Panc1 (cell line): ENCODE measurements at regions not wholly inside any gene's neighbourhood (a gene's known extent, or its start where the extent isn't known, plus 50 kb on each side); places are given as distances from the start of the nearest gene placed in this dataset.

Experiments used
- ATAC-seq: fragments of 200-7000 bp; cut with Tn5 transposase; 2 replicates; pipeline ENCODE4 v1.9.1; 2020; ENCODE audit warnings: mild to moderate bottlenecking, moderate library complexity
- BruUV-seq: library from RNA; stranded (reverse); fragments of 400-500 nt; replicated peaks from 2 replicates; lab custom pipeline; 2021; lab: Mats Ljungman, UMichigan
- CTCF ChIA-PET: fragments of 300-600 bp; sonication (Branson Sonifier 250); formaldehyde crosslinking; loops from one replicate; lab custom pipeline; 2022; ENCODE audit warnings: antibody characterized with exemption; lab: Charles Lee
- POLR2A ChIA-PET: fragments of 300-600 bp; sonication (Branson Sonifier 250); formaldehyde crosslinking; loops from one replicate; lab custom pipeline; 2022; ENCODE audit warnings: antibody characterized with exemption; lab: Charles Lee
- DNase-seq: peaks from one replicate; pipeline ENCODE4 v3.0.0-alpha.2; 2010; ENCODE audit warnings: low read depth, low spot score
- H3K27ac ChIP-seq: 2 replicates; pipeline ENCODE4 v1.5.1; 2011; ENCODE audit warnings: mild to moderate bottlenecking, low read length, inconsistent platforms
- H3K27me3 ChIP-seq: fragments of 200-500 bp; sonication (Bioruptor generic); 2 replicates; pipeline ENCODE4 v1.6.0; 2014; ENCODE audit warnings: low read length, inconsistent platforms; ENCODE audit not compliant: control insufficient read depth, insufficient read depth
- H3K36me3 ChIP-seq: fragments of 200-500 bp; sonication (Bioruptor generic); 2 replicates; pipeline ENCODE4 v1.5.1; 2014; ENCODE audit warnings: inconsistent platforms, mild to moderate bottlenecking, low read length, moderate library complexity; ENCODE audit not compliant: control insufficient read depth, insufficient read depth
- H3K4me1 ChIP-seq: 2 replicates; pipeline ENCODE4 v1.5.1; 2011; ENCODE audit warnings: inconsistent platforms, mild to moderate bottlenecking, low read length, moderate library complexity; ENCODE audit not compliant: control insufficient read depth, insufficient read depth
- H3K4me3 ChIP-seq, 2 experiments: 2 replicates each; pipeline ENCODE4 v1.5.1; 2011 to 2012; ENCODE audit warnings: low read depth in 2 of 2, low read length in 2 of 2, mild to moderate bottlenecking in 2 of 2, inconsistent platforms in 1 of 2, moderate library complexity in 1 of 2
- H3K9me3 ChIP-seq: fragments of 200-500 bp; sonication (Bioruptor generic); 2 replicates; pipeline ENCODE4 v1.5.1; 2014; ENCODE audit warnings: low read depth, mild to moderate bottlenecking, inconsistent platforms, low read length, moderate library complexity; ENCODE audit not compliant: control insufficient read depth, insufficient read depth
- CTCF ChIP-seq: fragments of 450-650 bp; IDR thresholded peaks from 2 replicates; pipeline ENCODE4 v1.5.1; 2017; ENCODE audit warnings: mild to moderate bottlenecking
- POLR2AphosphoS5 ChIP-seq: IDR thresholded peaks from 2 replicates; pipeline ENCODE4 v1.6.1; 2012; ENCODE audit warnings: mild to moderate bottlenecking, low read depth, low read length, moderate library complexity
- SIN3A ChIP-seq: IDR thresholded peaks from 2 replicates; pipeline ENCODE4 v1.6.1; 2012; ENCODE audit warnings: low read depth, mild to moderate bottlenecking, low read length, moderate library complexity, borderline replicate concordance; ENCODE audit not compliant: insufficient read depth
- TCF7L2 ChIP-seq: IDR thresholded peaks from 2 replicates; pipeline ENCODE4 v1.6.1; 2011; ENCODE audit warnings: mild to moderate bottlenecking, low read depth, low read length, inconsistent platforms
- in situ Hi-C: cut with HindIII; loops from 2 replicates; pipeline ENCODE4 v1.10.0; 2016; ENCODE audit warnings: low sequenced_read_pairs, low pct_unique_long_range_greater_than_20kb
- intact Hi-C: fragments of 100-400 bp; cut with micrococcal nuclease; formaldehyde crosslinking; loops from one replicate; pipeline ENCODE4 v1.10.0; 2022; ENCODE audit not compliant: unreplicated experiment
- TF ChIP-seq, protein P1 (sequence below), 2 experiments: IDR thresholded peaks; 2 replicates each; pipeline ENCODE4 v1.6.1; 2011 to 2012; ENCODE audit warnings: low read depth in 2 of 2, control low read depth in 1 of 2, low read length in 1 of 2, mild to moderate bottlenecking in 1 of 2, moderate library complexity in 1 of 2; ENCODE audit not compliant: insufficient read depth in 1 of 2

- no peaks in the 10 kb centered on the region for H3K4me1 ChIP-seq
- ChIA-PET CTCF (no interaction called here), POLR2A (no interaction called here)
- BruUV-seq = no TSS peak
- in situ Hi-C loops (no loop called here), intact Hi-C loops (no loop called here)
- H3K27ac ChIP-seq = no peak overlapping the region
- no peaks in the 10 kb centered on the region for H3K27me3 ChIP-seq
- ATAC-seq = no peak
- no peaks in the 10 kb centered on the region for H3K9me3 ChIP-seq
- no peak for DNase-seq
- H3K36me3 ChIP-seq = no peaks in the 10 kb centered on the region
- TF ChIP-seq CTCF (no peak), TCF7L2 (no peak), POLR2AphosphoS5 (no peak), SIN3A (no peak)
- TF ChIP-seq, protein P1, sequence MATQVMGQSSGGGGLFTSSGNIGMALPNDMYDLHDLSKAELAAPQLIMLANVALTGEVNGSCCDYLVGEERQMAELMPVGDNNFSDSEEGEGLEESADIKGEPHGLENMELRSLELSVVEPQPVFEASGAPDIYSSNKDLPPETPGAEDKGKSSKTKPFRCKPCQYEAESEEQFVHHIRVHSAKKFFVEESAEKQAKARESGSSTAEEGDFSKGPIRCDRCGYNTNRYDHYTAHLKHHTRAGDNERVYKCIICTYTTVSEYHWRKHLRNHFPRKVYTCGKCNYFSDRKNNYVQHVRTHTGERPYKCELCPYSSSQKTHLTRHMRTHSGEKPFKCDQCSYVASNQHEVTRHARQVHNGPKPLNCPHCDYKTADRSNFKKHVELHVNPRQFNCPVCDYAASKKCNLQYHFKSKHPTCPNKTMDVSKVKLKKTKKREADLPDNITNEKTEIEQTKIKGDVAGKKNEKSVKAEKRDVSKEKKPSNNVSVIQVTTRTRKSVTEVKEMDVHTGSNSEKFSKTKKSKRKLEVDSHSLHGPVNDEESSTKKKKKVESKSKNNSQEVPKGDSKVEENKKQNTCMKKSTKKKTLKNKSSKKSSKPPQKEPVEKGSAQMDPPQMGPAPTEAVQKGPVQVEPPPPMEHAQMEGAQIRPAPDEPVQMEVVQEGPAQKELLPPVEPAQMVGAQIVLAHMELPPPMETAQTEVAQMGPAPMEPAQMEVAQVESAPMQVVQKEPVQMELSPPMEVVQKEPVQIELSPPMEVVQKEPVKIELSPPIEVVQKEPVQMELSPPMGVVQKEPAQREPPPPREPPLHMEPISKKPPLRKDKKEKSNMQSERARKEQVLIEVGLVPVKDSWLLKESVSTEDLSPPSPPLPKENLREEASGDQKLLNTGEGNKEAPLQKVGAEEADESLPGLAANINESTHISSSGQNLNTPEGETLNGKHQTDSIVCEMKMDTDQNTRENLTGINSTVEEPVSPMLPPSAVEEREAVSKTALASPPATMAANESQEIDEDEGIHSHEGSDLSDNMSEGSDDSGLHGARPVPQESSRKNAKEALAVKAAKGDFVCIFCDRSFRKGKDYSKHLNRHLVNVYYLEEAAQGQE (IDR thresholded peaks at IDR 0.05; ENCODE audit: insufficient read depth in 1 of 2, low read depth in 2 of 2, low read length in 1 of 2) = no peak
- H3K4me3 ChIP-seq = no peak overlapping the region
Observed at GRCh38 chr2:8477552-8478470, 204.0 kb upstream of the ID2 start.

DNA sequence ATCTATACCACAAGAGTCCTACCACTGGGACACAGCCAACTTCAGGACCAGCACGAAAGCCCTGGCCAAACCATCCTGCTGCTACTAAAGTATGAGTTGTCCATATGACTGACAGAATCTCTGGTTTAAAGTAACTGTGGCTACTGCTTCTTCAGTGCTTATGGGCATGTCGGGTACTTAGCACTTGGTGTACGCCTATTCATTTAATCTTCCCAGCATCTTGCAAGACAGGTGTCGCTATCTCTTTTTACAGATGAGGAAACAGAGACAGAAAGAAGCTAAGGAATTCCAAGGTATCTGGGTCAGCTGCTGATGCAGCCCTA is 203.4 kb upstream of the ID2 start:
- Histone ChIP-seq H3K36me3 (no peaks in the 10 kb centered on the region), H3K27ac (no peak overlapping the region), H3K9me3 (no peaks in the 10 kb centered on the region), H3K4me3 (no peak overlapping the region), H3K4me1 (no peaks in the 10 kb centered on the region), H3K27me3 (no peaks in the 10 kb centered on the region)
- intact Hi-C loops (no loop called here), in situ Hi-C loops (no loop called here)
- ATAC-seq (no peak), DNase-seq (no peak)
- BruUV-seq = no TSS peak
- POLR2A ChIA-PET = no interaction called here
- CTCF ChIA-PET = no interaction called here
- TF ChIP-seq TCF7L2 = no peak
- TF ChIP-seq POLR2AphosphoS5 = no peak
- TF ChIP-seq SIN3A = no peak
- no peak for TF ChIP-seq CTCF
- TF ChIP-seq, protein P1 (IDR thresholded peaks at IDR 0.05; ENCODE audit: insufficient read depth in 1 of 2, low read depth in 2 of 2, low read length in 1 of 2) = no peak
